ENCODE measurements at regions not wholly inside any gene's neighbourhood (a gene's known extent, or its start where the extent isn't known, plus 50 kb on each side); places are given as distances from the start of the nearest gene placed in this dataset.

DNA sequence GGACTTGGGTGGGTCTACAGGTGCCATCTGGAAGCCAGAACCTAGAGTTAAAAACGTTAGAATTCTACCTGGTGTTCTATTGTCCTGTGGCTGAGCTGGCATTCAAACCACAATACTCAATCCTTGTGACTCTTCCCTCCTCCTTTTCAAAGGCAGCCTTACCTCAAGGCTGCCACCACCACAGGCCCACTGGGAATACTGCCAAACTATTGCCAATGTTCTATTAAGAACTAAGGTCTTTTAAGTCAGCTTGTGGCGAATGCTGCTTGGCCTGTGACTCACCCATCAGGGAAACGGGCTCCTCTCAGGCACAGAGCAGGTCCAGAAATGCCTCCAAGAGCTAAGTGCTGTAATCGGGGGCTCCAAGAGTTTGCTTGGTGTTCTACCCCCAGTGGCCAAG lies 1008.4 kb downstream of the JRKL start:
- no peak for DNase-seq (ENCODE audit: extremely low read depth in 1 of 11, low read depth in 9 of 11, low spot score in 4 of 11)

DNA sequence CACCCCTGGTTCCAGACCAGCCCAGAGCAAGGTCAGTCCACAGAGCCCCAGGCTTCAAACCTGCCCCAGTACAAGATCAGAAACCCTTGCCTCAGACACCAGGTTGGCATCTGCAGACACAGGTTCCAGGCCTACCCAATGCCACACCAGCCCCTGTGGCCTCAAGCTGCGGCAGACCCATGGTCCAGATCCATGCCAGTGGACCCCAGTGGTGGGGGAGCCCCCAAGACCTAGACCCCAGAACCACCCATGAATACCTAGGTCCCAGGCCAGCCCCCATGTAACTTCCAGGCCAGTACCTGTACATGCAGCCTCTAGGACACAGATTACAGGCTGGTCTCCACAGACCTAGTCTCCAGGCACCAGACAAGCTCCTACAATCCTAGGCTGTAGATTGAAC lies 1019.3 kb downstream of the JRKL start:
- DNase-seq (ENCODE audit: extremely low read depth in 1 of 11, low read depth in 9 of 11, low spot score in 4 of 11) = no peak

GRCh38 chr11:97414801-97415200 lies 1025.0 kb downstream of the JRKL start:
- DNase-seq (ENCODE audit: extremely low read depth in 1 of 11, low read depth in 9 of 11, low spot score in 4 of 11) = no peak

DNA sequence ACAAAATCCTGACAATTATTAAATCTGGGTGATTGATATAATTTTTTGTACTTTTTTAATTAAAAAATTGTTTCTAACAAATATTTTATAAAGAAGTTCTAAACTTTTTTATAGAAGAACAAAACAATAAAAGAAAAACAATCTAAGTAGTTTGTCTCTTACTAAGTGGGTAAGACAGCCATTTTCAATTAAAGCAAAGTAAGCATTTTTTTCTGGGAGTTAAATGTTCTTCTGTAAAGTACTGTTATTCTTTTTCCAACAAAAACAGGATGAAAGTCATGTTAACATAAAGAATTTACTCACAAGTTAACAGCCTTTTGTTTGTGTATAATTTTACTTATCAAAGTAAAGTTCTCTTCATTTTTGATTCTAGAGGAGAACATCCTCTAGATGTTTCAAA lies 1029.9 kb downstream of the JRKL start:
- no peak for DNase-seq (ENCODE audit: extremely low read depth in 1 of 11, low read depth in 9 of 11, low spot score in 4 of 11)

GRCh38 chr11:97428247-97428790 lies 1038.5 kb downstream of the JRKL start:
- peak in 6 of 11 donors; percentile 15 to 46 (median 28) for DNase-seq (ENCODE audit: extremely low read depth in 1 of 11, low read depth in 9 of 11, low spot score in 4 of 11)

- peak in 5 of 11 donors; percentile 22 to 63 (median 47) for DNase-seq (ENCODE audit: extremely low read depth in 1 of 11, low read depth in 9 of 11, low spot score in 4 of 11)
These were observed 1041.1 kb downstream of the JRKL start for GRCh38 chr11:97430877-97431276.

GRCh38 chr11:97432926-97433325 lies 1043.1 kb downstream of the JRKL start:
- no peak for DNase-seq (ENCODE audit: extremely low read depth in 1 of 11, low read depth in 9 of 11, low spot score in 4 of 11)

GRCh38 chr11:97445561-97445960 lies 1055.7 kb downstream of the JRKL start:
- no peak for DNase-seq (ENCODE audit: extremely low read depth in 1 of 11, low read depth in 9 of 11, low spot score in 4 of 11)

GRCh38 chr11:97451441-97451840 lies 1061.6 kb downstream of the JRKL start:
- no peak for DNase-seq (ENCODE audit: extremely low read depth in 1 of 11, low read depth in 9 of 11, low spot score in 4 of 11)

DNA sequence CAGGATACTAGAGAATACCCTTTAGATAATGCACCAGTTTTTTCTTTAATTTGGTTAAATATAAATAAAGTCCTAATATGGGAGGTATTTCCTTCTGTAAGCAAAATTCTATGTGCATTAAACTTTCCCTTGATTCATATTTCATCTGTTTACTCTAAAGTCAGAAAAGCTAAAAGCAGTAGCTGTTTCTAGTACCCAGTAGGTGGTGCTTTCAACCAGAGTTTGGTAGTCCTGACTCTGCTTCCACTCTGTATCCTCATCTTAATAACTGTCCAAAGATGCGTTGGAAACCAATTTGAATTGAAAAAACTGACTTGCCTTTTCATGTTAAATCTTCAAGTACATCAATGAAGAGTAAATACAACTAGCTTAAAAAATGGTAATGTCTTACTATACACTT lies 1065.2 kb downstream of the JRKL start:
- peak in 1 of 11 donors; percentile 9 for DNase-seq (ENCODE audit: extremely low read depth in 1 of 11, low read depth in 9 of 11, low spot score in 4 of 11)

- DNase-seq (ENCODE audit: extremely low read depth in 1 of 11, low read depth in 9 of 11, low spot score in 4 of 11) = no peak
These were observed 1070.3 kb downstream of the JRKL start for GRCh38 chr11:97460091-97460490.

DNA sequence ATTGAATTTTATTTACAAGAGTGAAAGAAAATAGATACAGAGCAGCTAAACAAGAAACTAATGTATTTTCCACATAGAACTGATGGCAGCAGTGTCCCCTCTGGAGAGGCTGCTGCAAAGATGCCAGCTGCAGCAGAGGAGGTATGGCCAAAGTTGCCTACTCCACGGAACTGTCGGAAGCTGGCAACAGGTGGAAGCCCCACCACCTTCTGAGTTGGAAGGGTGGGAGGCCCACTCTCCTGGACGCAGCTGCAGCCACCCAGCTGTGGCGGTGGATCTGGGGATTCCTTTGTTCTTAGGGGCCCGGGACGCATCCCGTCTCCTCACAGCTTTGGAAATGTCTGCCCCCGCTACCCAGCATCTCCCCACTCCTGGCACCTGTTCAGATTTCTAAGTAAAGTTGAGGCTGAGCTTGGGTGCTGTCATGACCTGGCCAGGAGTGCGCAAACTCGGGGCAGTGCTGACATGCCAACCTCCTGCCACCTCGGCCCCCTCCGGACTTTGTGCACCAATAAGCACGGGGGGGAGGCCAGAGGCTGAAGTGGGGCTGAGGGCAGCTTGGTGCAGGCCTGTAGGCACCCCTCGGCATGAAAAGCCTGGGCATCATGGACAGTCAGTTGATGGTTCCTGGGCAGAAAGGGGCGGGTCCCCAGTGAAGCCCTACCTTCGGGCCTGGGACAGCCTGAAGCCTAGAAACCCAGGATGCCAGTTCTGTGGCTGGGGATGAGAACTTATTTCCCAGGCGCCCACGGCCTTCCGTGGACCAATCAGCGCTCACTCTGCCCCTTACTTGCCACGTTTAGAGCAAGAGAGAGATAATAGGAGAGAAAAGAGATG lies 1071.4 kb downstream of the JRKL start:
- no peak for DNase-seq (ENCODE audit: extremely low read depth in 1 of 11, low read depth in 9 of 11, low spot score in 4 of 11)

GRCh38 chr11:97461934-97462333 lies 1072.1 kb downstream of the JRKL start:
- DNase-seq (ENCODE audit: extremely low read depth in 1 of 11, low read depth in 9 of 11, low spot score in 4 of 11) = no peak

DNA sequence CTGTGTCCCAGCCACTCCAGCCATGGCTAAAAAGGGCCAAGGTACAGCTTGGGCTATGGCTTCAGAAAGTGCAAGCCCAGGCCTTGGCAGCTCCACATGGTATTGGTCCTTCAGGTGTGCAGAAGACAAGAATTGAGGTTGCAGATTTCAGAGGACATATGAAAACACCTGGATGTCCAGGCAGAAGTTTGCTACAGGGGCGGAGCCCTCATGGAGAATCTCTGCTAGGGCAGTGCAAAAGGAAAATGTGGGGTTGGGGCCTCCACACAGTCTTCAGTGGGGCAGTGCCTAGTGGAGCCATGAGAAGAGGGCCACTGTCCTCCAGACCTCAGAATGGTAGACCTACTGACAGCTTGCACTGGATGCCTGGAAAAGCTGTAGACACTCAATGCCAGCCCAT lies 1074.1 kb downstream of the JRKL start:
- no peak for DNase-seq (ENCODE audit: extremely low read depth in 1 of 11, low read depth in 9 of 11, low spot score in 4 of 11)

- no peak for DNase-seq (ENCODE audit: extremely low read depth in 1 of 11, low read depth in 9 of 11, low spot score in 4 of 11)
These were observed 1081.7 kb downstream of the JRKL start for GRCh38 chr11:97471480-97471879.

GRCh38 chr11:97487387-97487786 lies 1097.6 kb downstream of the JRKL start:
- DNase-seq (ENCODE audit: extremely low read depth in 1 of 11, low read depth in 9 of 11, low spot score in 4 of 11) = no peak

DNA sequence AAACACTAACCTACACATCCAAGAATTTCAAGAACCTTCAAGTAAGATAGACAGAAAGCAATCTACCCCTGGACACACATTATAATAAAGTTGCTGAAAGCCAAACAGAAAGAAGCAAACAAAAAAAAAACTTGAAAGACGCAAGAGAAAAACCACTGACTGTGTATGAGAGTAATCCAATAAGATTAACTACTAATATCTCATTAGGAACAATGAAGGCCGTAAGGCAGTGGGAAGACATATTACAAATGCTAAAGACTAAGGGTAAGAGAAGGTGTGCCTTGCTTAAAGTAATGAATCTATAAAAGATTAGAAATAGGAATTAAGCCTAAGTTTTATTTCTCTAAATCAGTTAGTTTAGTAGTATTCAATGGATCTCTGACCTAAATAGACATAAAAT lies 1109.1 kb downstream of the JRKL start:
- DNase-seq (ENCODE audit: extremely low read depth in 1 of 11, low read depth in 9 of 11, low spot score in 4 of 11) = no peak

DNA sequence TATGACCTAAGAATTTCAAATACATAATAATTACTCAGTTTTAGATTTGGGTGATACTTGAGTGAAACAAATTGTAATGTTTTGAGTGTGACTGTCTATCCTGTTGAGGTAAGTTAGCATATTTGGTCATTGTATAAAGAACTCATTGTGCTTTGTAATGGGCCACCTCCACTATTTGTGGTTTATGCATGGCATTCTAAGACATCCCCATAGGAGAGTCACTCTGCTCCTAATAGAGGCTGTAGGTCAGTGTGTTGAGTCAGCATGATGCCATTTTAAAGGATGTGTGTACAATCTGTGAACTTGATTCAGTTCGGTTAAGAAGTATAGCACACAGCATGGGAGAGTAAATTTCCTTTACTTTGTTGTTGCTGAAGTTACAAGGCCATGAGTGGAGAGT lies 1112.4 kb downstream of the JRKL start:
- no peak for DNase-seq (ENCODE audit: extremely low read depth in 1 of 11, low read depth in 9 of 11, low spot score in 4 of 11)

DNA sequence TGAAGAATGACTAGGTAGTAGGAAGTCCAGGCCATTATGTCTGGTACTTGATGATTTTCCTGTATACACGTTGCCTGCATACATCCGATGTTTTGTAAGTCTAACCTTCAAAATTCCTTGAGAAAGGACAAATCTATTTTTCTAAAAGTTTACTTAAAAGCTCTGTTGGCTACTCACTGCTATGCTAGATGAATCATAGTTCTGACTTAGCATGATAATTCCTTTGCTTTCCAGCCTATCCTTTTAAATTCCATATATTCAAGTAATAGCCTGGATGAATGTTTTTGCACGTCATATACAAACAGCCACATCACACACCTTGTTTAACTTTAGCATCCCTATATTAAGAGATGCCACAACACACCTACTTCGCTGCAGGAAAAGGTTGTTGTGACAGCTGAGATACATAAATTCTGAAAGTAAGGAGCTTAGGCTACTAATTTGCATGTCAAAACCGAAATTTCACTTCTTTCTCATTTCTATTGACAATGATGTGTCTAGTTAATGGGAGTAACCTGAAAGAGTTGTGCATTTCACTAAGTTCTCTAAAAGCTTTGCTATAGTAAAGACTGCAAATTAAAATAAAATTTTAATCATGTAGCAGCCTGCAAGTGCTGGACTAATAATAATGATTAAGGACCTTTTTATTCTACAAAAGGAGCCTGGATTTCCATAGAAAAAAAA lies 1116.4 kb downstream of the JRKL start:
- DNase-seq (ENCODE audit: extremely low read depth in 1 of 11, low read depth in 9 of 11, low spot score in 4 of 11) = no peak

DNA sequence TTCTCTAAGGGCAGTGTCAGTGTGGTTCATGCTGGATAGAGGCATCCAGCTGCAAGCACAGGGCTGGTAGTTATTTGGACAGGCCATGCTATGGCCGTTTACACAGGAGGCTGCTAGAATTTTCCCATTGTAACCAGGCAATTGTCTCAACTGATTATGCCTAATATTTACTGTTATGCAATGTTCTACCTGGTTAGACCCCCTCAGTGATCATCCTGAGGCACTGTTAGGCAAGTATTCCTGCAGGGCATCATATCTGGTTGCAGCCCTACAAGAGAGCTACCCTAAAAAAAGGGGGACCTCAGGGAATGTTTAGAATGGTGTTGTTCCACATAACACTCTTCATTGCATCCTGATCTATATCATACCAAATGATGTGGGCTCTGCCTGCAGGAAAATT lies 1124.6 kb downstream of the JRKL start:
- DNase-seq (ENCODE audit: extremely low read depth in 1 of 11, low read depth in 9 of 11, low spot score in 4 of 11) = no peak
